Immature natural killer cell (primary cell): ENCODE measurements at regions not wholly inside any gene's neighbourhood (a gene's known extent, or its start where the extent isn't known, plus 50 kb on each side); places are given as distances from the start of the nearest gene placed in this dataset.

ENCODE experiments used
- DNase-seq, 3 donors: peaks; one replicate each; pipeline ENCODE4 v3.0.0; 2022; ENCODE audit warnings: mixed read lengths in 1 of 3
- H3K27ac Mint-ChIP-seq, 6 donors: one replicate each; pipeline ENCODE4 v1.8.0; 2020; ENCODE audit warnings: mixed read lengths in 6 of 6, mild to moderate bottlenecking in 5 of 6, inconsistent platforms in 4 of 6, moderate library complexity in 3 of 6
- H3K27me3 Mint-ChIP-seq, 3 donors: one replicate each; pipeline ENCODE4 v1.8.0; 2020 to 2021; ENCODE audit warnings: low read depth in 3 of 3, mild to moderate bottlenecking in 3 of 3, mixed read lengths in 3 of 3, moderate library complexity in 3 of 3, inconsistent platforms in 1 of 3
- H3K36me3 Mint-ChIP-seq, 3 donors: one replicate each; pipeline ENCODE4 v1.8.0; 2020; ENCODE audit warnings: mixed read lengths in 3 of 3, inconsistent platforms in 2 of 3, mild to moderate bottlenecking in 2 of 3
- H3K4me1 Mint-ChIP-seq, 2 donors: one replicate each; pipeline ENCODE4 v1.8.0; 2020; ENCODE audit warnings: inconsistent platforms in 2 of 2, mild to moderate bottlenecking in 2 of 2, mixed read lengths in 2 of 2, moderate library complexity in 1 of 2
- H3K4me3 Mint-ChIP-seq, 5 donors: one replicate each; pipeline ENCODE4 v1.8.0; 2020; ENCODE audit warnings: mild to moderate bottlenecking in 5 of 5, mixed read lengths in 5 of 5, inconsistent platforms in 3 of 5, moderate library complexity in 3 of 5
- H3K9me3 Mint-ChIP-seq, 6 donors: one replicate each; pipeline ENCODE4 v1.8.0; 2020; ENCODE audit warnings: mild to moderate bottlenecking in 6 of 6, mixed read lengths in 6 of 6, inconsistent platforms in 4 of 6, moderate library complexity in 3 of 6

- DNase-seq, result no peak
- peaks cover 0 to 13% (median 9%) of the 10 kb centered on the region in 3 donors for H3K27me3 Mint-ChIP-seq
- H3K36me3 Mint-ChIP-seq, result no peaks in the 10 kb centered on the region
- H3K4me1 Mint-ChIP-seq, result no peaks in the 10 kb centered on the region
- no peak overlapping the region for H3K27ac Mint-ChIP-seq
- H3K9me3 Mint-ChIP-seq, result no peaks in the 10 kb centered on the region
- no peak overlapping the region for H3K4me3 Mint-ChIP-seq
Measured at GRCh38 chr18:8960740-8961657, 141.5 kb upstream of the NDUFV2 start.

DNA sequence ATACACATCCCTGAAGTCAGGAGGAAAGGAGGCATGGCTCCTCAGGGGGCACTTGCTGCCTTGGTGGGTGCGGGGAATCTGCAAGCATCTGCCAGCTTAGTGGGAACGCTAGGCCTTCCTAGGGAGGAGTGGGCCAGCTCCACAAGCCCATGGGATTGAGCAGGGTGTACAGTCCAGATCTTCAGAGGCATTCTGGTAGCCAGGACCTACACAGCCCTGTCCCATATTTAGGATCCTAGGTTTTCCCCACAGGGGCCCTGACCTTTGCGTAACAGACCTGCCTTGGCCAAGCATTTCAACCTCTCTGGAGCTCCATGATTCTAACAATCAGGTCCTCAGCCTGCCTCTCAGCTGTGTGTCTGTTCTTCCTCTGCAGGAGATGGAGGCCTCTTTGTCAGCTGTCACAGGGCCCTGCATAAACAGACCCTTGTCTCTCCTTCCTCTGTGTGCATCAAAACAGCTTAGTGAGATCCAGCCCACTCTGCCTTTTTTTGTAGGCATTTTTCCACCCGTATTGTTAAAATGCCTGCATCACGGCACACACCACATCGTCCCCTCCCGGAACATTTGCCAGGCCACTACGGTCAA lies 140.2 kb upstream of the NDUFV2 start:
- Mint-ChIP-seq H3K9me3 (no peaks in the 10 kb centered on the region), H3K4me3 (no peak overlapping the region)

GRCh38 chr18:8962855-8963635 lies 139.5 kb upstream of the NDUFV2 start:
- Mint-ChIP-seq H3K36me3 (no peaks in the 10 kb centered on the region), H3K4me1 (no peaks in the 10 kb centered on the region), H3K27me3 (peaks cover 0 to 9% (median 8%) of the 10 kb centered on the region in 3 donors), H3K27ac (no peak overlapping the region), H3K9me3 (no peaks in the 10 kb centered on the region), H3K4me3 (no peak overlapping the region)
- DNase-seq, result no peak

More for the DNA sequence above, 140.2 kb upstream of the NDUFV2 start:
- H3K36me3 Mint-ChIP-seq, result no peaks in the 10 kb centered on the region
- DNase-seq, result no peak
- no peak overlapping the region for H3K27ac Mint-ChIP-seq
- H3K4me1 Mint-ChIP-seq, result no peaks in the 10 kb centered on the region
- H3K27me3 Mint-ChIP-seq, result peaks cover 0 to 9% (median 8%) of the 10 kb centered on the region in 3 donors

GRCh38 chr18:8963876-8964275 lies 138.6 kb upstream of the NDUFV2 start:
- Mint-ChIP-seq H3K27ac (no peak overlapping the region), H3K9me3 (no peaks in the 10 kb centered on the region), H3K27me3 (peaks cover 0 to 9% (median 9%) of the 10 kb centered on the region in 3 donors), H3K36me3 (no peaks in the 10 kb centered on the region), H3K4me1 (no peaks in the 10 kb centered on the region), H3K4me3 (no peak overlapping the region)
- no peak for DNase-seq

DNA sequence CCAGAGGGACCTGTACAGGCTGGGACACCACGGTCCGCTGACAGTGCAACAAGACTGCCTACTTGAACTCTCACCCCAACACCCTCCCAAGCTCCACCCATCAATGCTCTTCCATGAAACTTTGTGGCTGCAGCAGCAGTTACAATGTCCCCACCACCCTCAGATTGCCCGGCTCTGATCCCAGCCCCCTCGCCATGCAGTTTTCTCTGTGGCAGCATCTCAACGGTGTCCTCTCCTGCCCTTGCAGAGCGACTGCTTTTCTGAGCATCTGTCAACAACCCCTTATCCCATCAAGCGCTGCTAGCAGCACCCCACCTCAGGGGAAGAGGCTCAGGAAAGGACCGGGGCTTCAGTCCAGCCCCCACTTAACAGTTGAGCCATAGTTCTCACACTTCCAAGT lies 137.1 kb upstream of the NDUFV2 start:
- Mint-ChIP-seq H3K27ac (no peak overlapping the region), H3K36me3 (no peaks in the 10 kb centered on the region), H3K4me1 (no peaks in the 10 kb centered on the region)

GRCh38 chr18:8966821-8967220 lies 135.7 kb upstream of the NDUFV2 start:
- Mint-ChIP-seq H3K9me3 (no peaks in the 10 kb centered on the region), H3K4me1 (no peaks in the 10 kb centered on the region), H3K27me3 (peaks cover 0 to 7% (median 6%) of the 10 kb centered on the region in 3 donors), H3K27ac (no peak overlapping the region), H3K36me3 (no peaks in the 10 kb centered on the region), H3K4me3 (no peak overlapping the region)
- DNase-seq, result no peak

More for the DNA sequence above, 137.1 kb upstream of the NDUFV2 start:
- Mint-ChIP-seq H3K9me3 (no peaks in the 10 kb centered on the region), H3K4me3 (no peak overlapping the region), H3K27me3 (peaks cover 0 to 7% (median 6%) of the 10 kb centered on the region in 3 donors)
- DNase-seq, result no peak

GRCh38 chr18:8967573-8967972 lies 134.9 kb upstream of the NDUFV2 start:
- DNase-seq, result no peak
- H3K27me3 Mint-ChIP-seq, result peaks cover 0 to 6% (median 5%) of the 10 kb centered on the region in 3 donors
- H3K9me3 Mint-ChIP-seq, result no peaks in the 10 kb centered on the region
- H3K27ac Mint-ChIP-seq, result no peak overlapping the region
- H3K4me1 Mint-ChIP-seq, result no peaks in the 10 kb centered on the region
- no peaks in the 10 kb centered on the region for H3K36me3 Mint-ChIP-seq
- no peak overlapping the region for H3K4me3 Mint-ChIP-seq

DNA sequence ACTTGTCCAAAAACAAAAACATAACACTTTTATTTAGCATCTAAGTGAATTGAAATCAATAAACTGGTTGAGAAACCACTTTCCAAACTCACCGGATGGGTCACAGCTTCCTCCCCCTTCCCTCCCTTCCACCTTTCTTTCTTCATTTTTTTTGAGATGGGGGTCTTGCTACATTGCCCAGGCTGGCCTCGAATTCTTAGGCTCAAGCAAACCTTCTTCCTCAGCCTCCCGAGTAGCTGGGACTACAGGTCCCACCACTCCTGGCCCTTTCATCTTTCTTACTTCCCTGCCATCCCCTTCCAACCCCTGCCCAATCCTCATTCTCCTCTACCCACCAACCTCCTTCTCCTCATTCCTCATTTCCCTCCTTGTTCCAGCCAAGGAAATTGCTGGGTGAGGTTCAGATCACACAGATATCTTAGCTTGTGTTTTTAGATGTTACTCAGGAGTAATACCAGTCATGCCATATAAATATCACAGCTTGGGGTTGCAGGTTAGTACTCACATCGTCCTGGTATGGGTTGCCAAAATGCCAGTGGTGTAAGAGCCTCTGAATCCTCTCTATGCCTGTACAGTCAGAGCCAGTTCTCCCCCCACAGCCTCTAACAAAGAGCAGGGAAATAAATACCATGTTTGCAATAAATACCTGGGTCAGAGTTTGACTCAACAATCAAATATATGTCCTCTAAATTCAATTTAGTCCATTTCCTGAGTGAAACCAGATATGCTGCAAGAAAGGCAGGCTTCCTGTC lies 132.7 kb upstream of the NDUFV2 start:
- Mint-ChIP-seq H3K36me3 (no peaks in the 10 kb centered on the region), H3K4me3 (no peak overlapping the region), H3K27ac (no peak overlapping the region), H3K4me1 (no peaks in the 10 kb centered on the region), H3K27me3 (peaks cover 0 to 6% (median 5%) of the 10 kb centered on the region in 3 donors), H3K9me3 (no peaks in the 10 kb centered on the region)
- no peak for DNase-seq

- Mint-ChIP-seq H3K36me3 (no peaks in the 10 kb centered on the region), H3K4me3 (no peak overlapping the region), H3K4me1 (no peaks in the 10 kb centered on the region), H3K27ac (no peak overlapping the region), H3K9me3 (no peaks in the 10 kb centered on the region), H3K27me3 (peaks cover 0 to 5% (median 0%) of the 10 kb centered on the region in 3 donors)
- no peak for DNase-seq
Measured at GRCh38 chr18:8970843-8971242, 131.7 kb upstream of the NDUFV2 start.

- H3K27ac Mint-ChIP-seq, result no peak overlapping the region
- H3K27me3 Mint-ChIP-seq, result peaks cover 0 to 2% (median 0%) of the 10 kb centered on the region in 3 donors
- H3K4me3 Mint-ChIP-seq, result no peak overlapping the region
- H3K36me3 Mint-ChIP-seq, result no peaks in the 10 kb centered on the region
- H3K9me3 Mint-ChIP-seq, result no peaks in the 10 kb centered on the region
- no peak for DNase-seq
- no peaks in the 10 kb centered on the region for H3K4me1 Mint-ChIP-seq
Measured at GRCh38 chr18:8972116-8972515, 130.4 kb upstream of the NDUFV2 start.

GRCh38 chr18:8974279-8974678 lies 128.2 kb upstream of the NDUFV2 start:
- H3K4me3 Mint-ChIP-seq, result no peak overlapping the region
- H3K27ac Mint-ChIP-seq, result no peak overlapping the region
- H3K9me3 Mint-ChIP-seq, result no peaks in the 10 kb centered on the region
- H3K36me3 Mint-ChIP-seq, result no peaks in the 10 kb centered on the region
- peaks cover 0 to 1% (median 0%) of the 10 kb centered on the region in 3 donors for H3K27me3 Mint-ChIP-seq
- no peak for DNase-seq
- no peaks in the 10 kb centered on the region for H3K4me1 Mint-ChIP-seq

DNA sequence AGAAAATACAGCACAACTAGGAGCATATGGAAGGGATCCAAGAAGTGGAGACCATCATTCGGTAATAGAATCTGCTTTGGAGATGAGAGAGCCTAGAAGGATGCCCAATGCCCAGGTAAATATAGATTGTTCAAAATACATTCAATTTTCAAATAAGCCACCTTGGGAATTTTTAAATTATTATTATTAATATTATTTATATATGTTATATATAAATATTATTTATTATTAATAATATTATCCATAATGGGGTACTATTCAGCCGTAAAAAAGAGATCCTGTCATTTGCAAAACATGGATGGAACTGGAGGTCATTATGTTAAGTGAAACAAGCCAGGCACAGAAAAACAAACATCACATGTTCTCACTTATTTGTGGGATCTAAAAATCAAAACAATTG lies 127.8 kb upstream of the NDUFV2 start:
- Mint-ChIP-seq H3K4me1 (no peaks in the 10 kb centered on the region), H3K36me3 (no peaks in the 10 kb centered on the region), H3K27me3 (peaks cover 0 to 1% (median 0%) of the 10 kb centered on the region in 3 donors), H3K27ac (no peak overlapping the region), H3K4me3 (no peak overlapping the region), H3K9me3 (no peaks in the 10 kb centered on the region)
- no peak for DNase-seq

- Mint-ChIP-seq H3K36me3 (no peaks in the 10 kb centered on the region), H3K9me3 (no peaks in the 10 kb centered on the region), H3K4me1 (no peaks in the 10 kb centered on the region), H3K27me3 (peaks cover 0 to 1% (median 0%) of the 10 kb centered on the region in 3 donors), H3K27ac (no peak overlapping the region), H3K4me3 (no peak overlapping the region)
- no peak for DNase-seq
Measured at GRCh38 chr18:8975624-8976023, 126.9 kb upstream of the NDUFV2 start.
